Memory B cell (primary cell): ENCODE measurements at regions not wholly inside any gene's neighbourhood (a gene's known extent, or its start where the extent isn't known, plus 50 kb on each side); places are given as distances from the start of the nearest gene placed in this dataset.
"Not testable (repeated sequence)": the region's sequence is repeated elsewhere in the genome, so short reads cannot be mapped to it uniquely, and the experiment has no call there.

Experiments
- ATAC-seq: fragments of 150-1000 bp; cut with Tn5 transposase; 2 replicates; pipeline ENCODE4 v1.10.0; 2021; ENCODE audit warnings: low read depth, mild to moderate bottlenecking, moderate library complexity
- DNase-seq, 2 donors: peaks; one replicate each; pipeline ENCODE4 v3.0.0; 2022; ENCODE audit warnings: low spot score in 2 of 2
- H3K27ac Mint-ChIP-seq: one replicate; pipeline ENCODE4 v1.8.0; 2022; ENCODE audit warnings: mild to moderate bottlenecking, moderate library complexity, mixed read lengths
- H3K27me3 Mint-ChIP-seq: one replicate; pipeline ENCODE4 v1.8.0; 2022; ENCODE audit warnings: mixed read lengths
- H3K36me3 Mint-ChIP-seq: one replicate; pipeline ENCODE4 v1.8.0; 2022; ENCODE audit warnings: mild to moderate bottlenecking, mixed read lengths
- H3K4me1 Mint-ChIP-seq: one replicate; pipeline ENCODE4 v1.8.0; 2022; ENCODE audit warnings: mixed read lengths
- H3K4me3 Mint-ChIP-seq: one replicate; pipeline ENCODE4 v1.8.0; 2022; ENCODE audit warnings: mild to moderate bottlenecking, moderate library complexity, mixed read lengths
- H3K9me3 Mint-ChIP-seq: one replicate; pipeline ENCODE4 v1.8.0; 2022; ENCODE audit warnings: mixed read lengths

- no peaks in the 10 kb centered on the region for H3K27me3 Mint-ChIP-seq
- H3K9me3 Mint-ChIP-seq = peaks cover 2% of the 10 kb centered on the region
- ATAC-seq (no peak), DNase-seq (no peak)
- no peaks in the 10 kb centered on the region for H3K36me3 Mint-ChIP-seq
- H3K27ac Mint-ChIP-seq = no peak overlapping the region
- H3K4me3 Mint-ChIP-seq = no peak overlapping the region
- H3K4me1 Mint-ChIP-seq = peaks cover 3% of the 10 kb centered on the region
Observed at GRCh38 chr9:118692613-118693012, 676.6 kb downstream of the BRINP1 start.

GRCh38 chr9:118693645-118694044 lies 675.6 kb downstream of the BRINP1 start:
- peaks cover 2% of the 10 kb centered on the region for H3K9me3 Mint-ChIP-seq
- ATAC-seq (no peak), DNase-seq (no peak)
- peaks cover 3% of the 10 kb centered on the region for H3K4me1 Mint-ChIP-seq
- H3K4me3 Mint-ChIP-seq = no peak overlapping the region
- no peak overlapping the region for H3K27ac Mint-ChIP-seq
- H3K27me3 Mint-ChIP-seq = no peaks in the 10 kb centered on the region
- no peaks in the 10 kb centered on the region for H3K36me3 Mint-ChIP-seq

- ATAC-seq, H3K9me3 Mint-ChIP-seq, H3K4me1 Mint-ChIP-seq, DNase-seq, H3K27ac Mint-ChIP-seq, H3K36me3 Mint-ChIP-seq, H3K4me3 Mint-ChIP-seq, H3K27me3 Mint-ChIP-seq: not testable (repeated sequence)
Observed at GRCh38 chr9:118695249-118695648, 674.0 kb downstream of the BRINP1 start.

GRCh38 chr9:118701985-118702384 lies 667.2 kb downstream of the BRINP1 start:
- no peaks in the 10 kb centered on the region for H3K36me3 Mint-ChIP-seq
- no peaks in the 10 kb centered on the region for H3K27me3 Mint-ChIP-seq
- ATAC-seq (no peak), DNase-seq (no peak)
- H3K9me3 Mint-ChIP-seq = peaks cover 3% of the 10 kb centered on the region
- H3K4me3 Mint-ChIP-seq = no peak overlapping the region
- no peaks in the 10 kb centered on the region for H3K4me1 Mint-ChIP-seq
- no peak overlapping the region for H3K27ac Mint-ChIP-seq

- H3K9me3 Mint-ChIP-seq = peaks cover 1% of the 10 kb centered on the region
- ATAC-seq = no peak
- no peaks in the 10 kb centered on the region for H3K36me3 Mint-ChIP-seq
- H3K4me1 Mint-ChIP-seq = no peaks in the 10 kb centered on the region
- no peak overlapping the region for H3K4me3 Mint-ChIP-seq
- H3K27me3 Mint-ChIP-seq = no peaks in the 10 kb centered on the region
- DNase-seq = no peak
- no peak overlapping the region for H3K27ac Mint-ChIP-seq
Observed at GRCh38 chr9:118711843-118712242, 657.4 kb downstream of the BRINP1 start.

- H3K36me3 Mint-ChIP-seq = no peaks in the 10 kb centered on the region
- peaks cover 7% of the 10 kb centered on the region for H3K9me3 Mint-ChIP-seq
- DNase-seq (no peak), ATAC-seq (no peak)
- no peak overlapping the region for H3K27ac Mint-ChIP-seq
- no peak overlapping the region for H3K4me3 Mint-ChIP-seq
- no peaks in the 10 kb centered on the region for H3K4me1 Mint-ChIP-seq
- H3K27me3 Mint-ChIP-seq = no peaks in the 10 kb centered on the region
Observed at GRCh38 chr9:118721276-118721675, 648.0 kb downstream of the BRINP1 start.

- Mint-ChIP-seq H3K36me3 (no peaks in the 10 kb centered on the region), H3K27me3 (no peaks in the 10 kb centered on the region), H3K9me3 (peaks cover 7% of the 10 kb centered on the region), H3K27ac (no peak overlapping the region), H3K4me1 (no peaks in the 10 kb centered on the region), H3K4me3 (no peak overlapping the region)
- DNase-seq = no peak
- ATAC-seq = no peak
Observed at GRCh38 chr9:118721923-118722322, 647.3 kb downstream of the BRINP1 start.

GRCh38 chr9:118729981-118730380 lies 639.3 kb downstream of the BRINP1 start:
- Mint-ChIP-seq H3K4me1 (no peaks in the 10 kb centered on the region), H3K9me3 (peaks cover 6% of the 10 kb centered on the region), H3K4me3 (no peak overlapping the region), H3K36me3 (no peaks in the 10 kb centered on the region), H3K27me3 (peaks cover 2% of the 10 kb centered on the region), H3K27ac (no peak overlapping the region)
- ATAC-seq (no peak), DNase-seq (no peak)

- DNase-seq (no peak), ATAC-seq (no peak)
- H3K27me3 Mint-ChIP-seq = peaks cover 2% of the 10 kb centered on the region
- no peak overlapping the region for H3K4me3 Mint-ChIP-seq
- H3K9me3 Mint-ChIP-seq = peaks cover 11% of the 10 kb centered on the region
- H3K36me3 Mint-ChIP-seq = no peaks in the 10 kb centered on the region
- H3K27ac Mint-ChIP-seq = no peak overlapping the region
- no peaks in the 10 kb centered on the region for H3K4me1 Mint-ChIP-seq
Observed at GRCh38 chr9:118732998-118733397, 636.2 kb downstream of the BRINP1 start.

- H3K36me3 Mint-ChIP-seq = no peaks in the 10 kb centered on the region
- no peak overlapping the region for H3K4me3 Mint-ChIP-seq
- no peak for DNase-seq
- H3K27me3 Mint-ChIP-seq = peaks cover 2% of the 10 kb centered on the region
- no peak for ATAC-seq
- H3K27ac Mint-ChIP-seq = no peak overlapping the region
- H3K9me3 Mint-ChIP-seq = peaks cover 11% of the 10 kb centered on the region
- H3K4me1 Mint-ChIP-seq = no peaks in the 10 kb centered on the region
Observed at GRCh38 chr9:118734696-118735095, 634.5 kb downstream of the BRINP1 start.

- Mint-ChIP-seq H3K27me3 (no peaks in the 10 kb centered on the region), H3K4me1 (no peaks in the 10 kb centered on the region), H3K27ac (no peak overlapping the region), H3K4me3 (no peak overlapping the region), H3K9me3 (peaks cover 11% of the 10 kb centered on the region), H3K36me3 (no peaks in the 10 kb centered on the region)
- DNase-seq (no peak), ATAC-seq (no peak)
Observed at GRCh38 chr9:118736406-118736805, 632.8 kb downstream of the BRINP1 start.

- Mint-ChIP-seq H3K4me1 (no peaks in the 10 kb centered on the region), H3K9me3 (peaks cover 14% of the 10 kb centered on the region), H3K4me3 (no peak overlapping the region), H3K36me3 (no peaks in the 10 kb centered on the region), H3K27ac (no peak overlapping the region), H3K27me3 (no peaks in the 10 kb centered on the region)
- ATAC-seq (no peak), DNase-seq (no peak)
Observed at GRCh38 chr9:118751077-118751847, 618.0 kb downstream of the BRINP1 start.

- DNase-seq (no peak), ATAC-seq (no peak)
- no peaks in the 10 kb centered on the region for H3K36me3 Mint-ChIP-seq
- H3K27me3 Mint-ChIP-seq = no peaks in the 10 kb centered on the region
- no peak overlapping the region for H3K4me3 Mint-ChIP-seq
- peaks cover 14% of the 10 kb centered on the region for H3K9me3 Mint-ChIP-seq
- H3K4me1 Mint-ChIP-seq = no peaks in the 10 kb centered on the region
- no peak overlapping the region for H3K27ac Mint-ChIP-seq
Observed at GRCh38 chr9:118751848-118752223, 617.4 kb downstream of the BRINP1 start.

GRCh38 chr9:118761016-118761790 lies 608.0 kb downstream of the BRINP1 start:
- Mint-ChIP-seq H3K27ac (no peak overlapping the region), H3K27me3 (no peaks in the 10 kb centered on the region), H3K36me3 (no peaks in the 10 kb centered on the region), H3K4me1 (no peaks in the 10 kb centered on the region), H3K9me3 (peaks cover 7% of the 10 kb centered on the region), H3K4me3 (no peak overlapping the region)
- ATAC-seq (no peak), DNase-seq (no peak)

GRCh38 chr9:118767571-118767970 lies 601.7 kb downstream of the BRINP1 start:
- no peak overlapping the region for H3K27ac Mint-ChIP-seq
- H3K9me3 Mint-ChIP-seq = no peaks in the 10 kb centered on the region
- H3K4me3 Mint-ChIP-seq = no peak overlapping the region
- H3K4me1 Mint-ChIP-seq = no peaks in the 10 kb centered on the region
- ATAC-seq = no peak
- DNase-seq = no peak
- no peaks in the 10 kb centered on the region for H3K27me3 Mint-ChIP-seq
- no peaks in the 10 kb centered on the region for H3K36me3 Mint-ChIP-seq
